ENCODE measurements at regions not wholly inside any gene's neighbourhood (a gene's known extent, or its start where the extent isn't known, plus 50 kb on each side); places are given as distances from the start of the nearest gene placed in this dataset.

DNA sequence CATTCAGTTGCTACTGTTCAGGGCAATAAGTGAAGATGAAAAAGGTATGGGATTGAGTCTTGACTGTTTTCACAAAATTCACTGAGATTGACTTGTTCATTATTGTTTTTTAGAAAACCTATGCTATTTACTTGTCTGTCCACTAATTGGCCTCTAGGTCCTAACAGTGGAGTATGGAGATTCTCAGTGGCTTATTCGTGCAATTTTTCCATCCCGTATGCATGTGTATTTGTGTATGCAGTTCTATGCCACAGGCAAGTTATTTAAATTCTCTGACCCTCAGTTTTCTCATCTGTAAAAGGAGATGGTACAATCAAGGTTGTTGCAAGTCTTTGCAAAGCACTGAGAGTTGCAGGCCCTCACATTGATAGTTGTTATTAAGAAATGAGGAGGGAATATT, 151.0 kb downstream of the BBOX1 start:
- no peak for DNase-seq (ENCODE audit: low read depth)

GRCh38 chr11:27188696-27189095, 148.1 kb downstream of the BBOX1 start:
- DNase-seq (ENCODE audit: low read depth), result no peak

- no peak for DNase-seq (ENCODE audit: low read depth)
Measured at GRCh38 chr11:27187848-27188621, 147.4 kb downstream of the BBOX1 start.

DNA sequence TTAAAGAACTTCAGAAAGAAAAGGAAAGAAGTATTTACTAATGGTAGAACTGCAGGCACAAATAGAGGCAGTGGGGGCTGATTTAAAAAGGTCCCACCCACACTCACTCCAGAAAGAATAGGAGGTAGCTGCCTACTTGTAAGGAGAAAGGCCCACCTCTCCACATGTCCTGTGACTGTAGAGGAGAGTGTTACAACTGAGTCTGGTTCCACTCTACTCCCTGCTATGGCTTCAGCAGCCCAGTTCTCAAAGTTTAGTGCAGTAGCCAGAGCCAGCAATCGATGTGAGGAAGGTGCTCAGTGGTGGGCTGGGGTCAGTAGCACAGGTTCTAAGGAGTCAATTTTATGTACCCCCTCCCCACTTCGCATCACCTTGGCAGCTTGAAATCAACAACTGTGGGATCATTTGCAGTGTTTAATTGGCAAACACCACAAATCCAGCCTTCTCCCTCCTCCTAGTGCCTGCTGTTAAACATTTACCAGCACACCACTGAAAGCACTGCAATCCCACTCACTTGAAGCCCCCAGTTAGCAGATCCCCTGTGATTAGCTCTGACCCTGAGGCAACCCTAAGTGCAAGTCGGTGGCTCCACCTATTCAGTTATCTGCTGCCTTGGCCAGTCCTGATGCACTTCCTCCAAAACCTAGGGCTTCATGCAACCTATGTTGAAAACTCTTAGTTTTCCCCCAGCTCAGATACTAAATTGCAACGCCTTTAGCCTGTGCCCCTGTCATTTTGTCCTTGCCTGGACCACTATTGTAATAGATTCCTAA, 146.6 kb downstream of the BBOX1 start:
- DNase-seq (ENCODE audit: low read depth), result no peak

DNA sequence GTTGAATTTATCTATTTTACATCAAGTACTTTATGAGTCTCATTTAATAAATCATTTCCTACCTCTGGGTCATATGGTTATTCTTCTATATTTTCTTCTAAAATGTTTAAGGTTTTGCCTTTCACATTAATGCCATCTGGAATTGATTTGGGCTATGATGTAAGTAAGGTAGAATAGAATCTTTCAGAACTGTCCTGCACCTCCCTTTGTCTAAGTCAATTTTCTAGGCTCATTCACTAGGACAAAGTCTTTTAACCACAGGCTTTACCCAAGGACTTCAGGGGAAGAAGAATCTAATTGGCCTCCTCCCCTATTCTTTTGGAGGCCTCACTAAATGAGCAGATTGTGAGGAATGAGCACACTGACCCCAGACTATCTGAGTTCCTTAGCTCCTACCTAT, 146.0 kb downstream of the BBOX1 start:
- DNase-seq (ENCODE audit: low read depth), result no peak

GRCh38 chr11:27184458-27185312, 144.1 kb downstream of the BBOX1 start:
- no peak for DNase-seq (ENCODE audit: low read depth)

DNA sequence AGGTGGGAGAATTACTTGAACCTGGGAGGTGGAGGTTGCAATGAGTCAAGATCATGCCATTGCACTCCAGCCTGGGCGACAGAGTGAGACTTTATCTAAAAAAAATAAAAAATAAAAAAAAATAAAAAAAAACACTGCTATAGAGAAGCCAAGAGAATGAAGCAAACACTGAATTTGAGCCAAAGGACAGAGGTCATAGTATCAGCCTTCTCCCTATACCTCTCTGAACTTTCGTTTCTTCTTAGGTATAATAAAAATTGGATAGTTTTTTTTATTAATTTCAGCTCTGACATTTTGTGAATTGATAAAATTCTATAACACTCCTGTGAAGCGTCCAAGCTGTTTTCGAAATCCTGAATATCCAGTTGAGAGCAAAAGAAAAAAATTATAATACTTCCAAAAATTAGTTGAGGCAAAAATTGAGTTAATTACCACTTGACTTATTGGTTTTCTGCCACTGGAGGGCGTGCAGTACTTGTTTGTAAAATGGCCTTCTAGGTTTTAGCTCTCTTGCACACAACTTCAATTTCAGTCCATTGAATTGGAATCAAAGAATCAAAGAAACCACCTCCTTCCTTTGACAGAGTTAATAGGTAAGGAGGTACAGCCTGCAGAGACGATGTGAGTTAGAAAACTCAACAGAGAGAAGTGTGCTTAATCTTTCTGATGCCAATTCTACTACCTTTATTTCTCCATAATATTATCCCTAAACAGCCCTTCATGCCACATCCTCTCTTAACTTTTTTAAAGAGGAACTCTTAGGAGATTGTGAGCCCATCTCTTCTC, 143.2 kb downstream of the BBOX1 start:
- peak; percentile 14 for DNase-seq (ENCODE audit: low read depth)

DNA sequence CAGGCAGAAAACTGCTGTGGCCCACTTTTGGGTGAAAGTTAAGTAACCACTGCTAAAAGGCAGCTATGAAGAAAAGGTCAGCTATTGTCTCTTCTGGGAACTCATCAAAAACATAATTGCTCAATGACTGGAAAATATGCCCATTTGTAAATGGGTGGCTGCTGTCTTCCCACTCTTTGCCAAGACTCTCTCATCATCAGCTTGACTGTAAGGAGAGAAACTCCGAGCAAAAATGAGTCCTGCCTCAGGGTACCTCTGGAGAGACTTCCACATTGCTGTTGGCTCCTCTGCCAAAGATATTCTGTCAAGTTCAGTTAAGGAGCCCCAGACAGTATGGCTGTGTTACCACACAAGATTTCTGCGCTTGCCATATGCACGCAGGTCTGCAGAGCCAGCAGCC, 138.7 kb downstream of the BBOX1 start:
- DNase-seq (ENCODE audit: low read depth), result no peak

GRCh38 chr11:27178859-27179258, 138.2 kb downstream of the BBOX1 start:
- DNase-seq (ENCODE audit: low read depth), result no peak

Measured in activated T-cell treated with anti-CD3 and anti-CD28 coated beads for 24 hours (primary cell).